GM10248 (cell line): ENCODE measurements at regions not wholly inside any gene's neighbourhood (a gene's known extent, or its start where the extent isn't known, plus 50 kb on each side); places are given as distances from the start of the nearest gene placed in this dataset.
A peak's percentile ranks its signal among the peaks of the same experiment; 100 is the strongest.

ENCODE experiments used
- CTCF ChIA-PET: fragments of 300-600 bp; sonication (Branson Sonifier 250); formaldehyde crosslinking; extraction: SDS; loops from one replicate; lab custom pipeline; 2021; ENCODE audit warnings: antibody characterized with exemption; lab: Yijun Ruan, JAX
- POLR2A ChIA-PET: fragments of 350-650 bp; sonication (Branson Sonifier 250); formaldehyde crosslinking; extraction: SDS; loops from one replicate; lab custom pipeline; 2020; ENCODE audit warnings: antibody characterized with exemption; lab: Yijun Ruan, JAX
- DNase-seq: peaks from one replicate; pipeline ENCODE4 v3.0.0; 2012; ENCODE audit errors: extremely low spot score
- CTCF ChIP-seq: IDR thresholded peaks from 2 replicates; pipeline ENCODE4 v1.5.1; 2012; ENCODE audit warnings: mild to moderate bottlenecking, low read depth; ENCODE audit errors: extremely low read depth, missing control alignments, control extremely low read depth

GRCh38 chr2:181340891-181341290 is 116.3 kb upstream of the ITGA4 start:
- ChIA-PET POLR2A (no interaction called here), CTCF (interaction anchor here (1.0 to 1.7 kb wide), 4 partner anchors 14 to 97 kb away, joined by 3 to 4 read pairs (median 3); no protein-coding TSS in a partner anchor)
- no peak for DNase-seq
- TF ChIP-seq CTCF = no peak

DNA sequence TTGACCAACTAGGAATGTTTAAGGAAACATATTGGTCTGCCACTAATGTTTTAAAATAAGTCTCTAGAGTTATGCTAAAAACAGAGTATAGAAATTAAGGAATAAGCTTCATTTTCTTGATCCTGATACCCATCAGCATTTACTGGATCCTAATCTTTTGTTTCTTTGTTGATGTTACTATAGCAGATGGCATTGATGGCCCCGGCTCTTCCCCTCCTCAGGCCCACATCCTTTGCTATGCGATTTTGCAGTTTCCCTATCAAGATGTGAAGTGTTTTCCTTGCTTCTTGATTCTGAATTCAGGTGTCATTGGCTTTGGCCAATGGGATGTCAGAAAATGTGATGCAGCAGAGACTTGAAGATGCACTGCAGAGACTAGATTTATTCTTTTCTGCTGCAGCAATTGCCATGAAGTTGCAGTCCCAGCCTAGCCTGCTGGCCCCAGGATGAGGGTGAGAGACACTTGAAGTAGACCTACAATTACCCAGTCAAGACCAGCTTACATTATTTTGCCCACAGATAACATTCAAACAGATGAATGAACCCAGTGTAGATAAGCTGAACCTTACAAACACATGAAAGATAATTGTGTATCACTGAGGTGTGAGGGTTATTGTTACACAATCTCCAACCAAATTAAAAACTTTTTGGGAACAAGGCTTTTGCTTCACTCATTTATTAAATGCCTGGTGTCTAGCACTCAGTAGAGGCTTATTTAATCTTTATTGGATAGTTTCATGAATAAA is 115.2 kb upstream of the ITGA4 start:
- DNase-seq = no peak
- no peak for TF ChIP-seq CTCF
- ChIA-PET CTCF (interaction anchor here (0.7 to 1.3 kb wide), 3 partner anchors 10 to 24 kb away, joined by 3 to 4 read pairs (median 3); no protein-coding TSS in a partner anchor), POLR2A (no interaction called here)

- ChIA-PET POLR2A (interaction anchor here (0.6 kb wide), 1 partner anchor 195 kb away, joined by 4 read pairs; no protein-coding TSS in a partner anchor), CTCF (interaction anchor here (1.2 to 1.7 kb wide), 2 partner anchors 21 to 28 kb away, joined by 5 to 6 read pairs; no protein-coding TSS in a partner anchor)
- DNase-seq = peak; percentile 15
- TF ChIP-seq CTCF = no peak
These were observed 108.9 kb upstream of the ITGA4 start for GRCh38 chr2:181348107-181348837.

DNA sequence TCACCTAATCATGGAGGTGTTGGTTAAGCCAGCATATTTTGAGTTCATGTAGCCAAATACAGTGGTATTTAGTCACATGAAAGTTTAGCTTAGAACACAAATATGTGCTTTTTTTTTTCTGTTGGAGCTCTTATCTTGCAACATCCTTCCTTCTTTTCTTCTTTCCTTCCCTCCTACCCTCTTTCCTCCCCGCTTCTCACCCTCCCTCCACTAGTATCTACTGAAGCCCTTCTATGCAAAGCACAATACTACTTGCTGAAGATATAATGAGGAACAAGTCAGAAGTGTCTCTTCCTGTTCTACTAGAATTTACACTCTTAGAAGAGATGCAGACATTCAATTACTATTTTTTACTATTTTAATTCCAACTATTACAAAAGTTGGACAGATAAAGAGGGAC is 105.0 kb upstream of the ITGA4 start:
- CTCF ChIA-PET = interaction anchor here (0.7 to 1.6 kb wide), 8 partner anchors 11 to 247 kb away, joined by 3 to 4 read pairs (median 3); no protein-coding TSS in a partner anchor
- DNase-seq = no peak
- POLR2A ChIA-PET = no interaction called here
- no peak for TF ChIP-seq CTCF

DNA sequence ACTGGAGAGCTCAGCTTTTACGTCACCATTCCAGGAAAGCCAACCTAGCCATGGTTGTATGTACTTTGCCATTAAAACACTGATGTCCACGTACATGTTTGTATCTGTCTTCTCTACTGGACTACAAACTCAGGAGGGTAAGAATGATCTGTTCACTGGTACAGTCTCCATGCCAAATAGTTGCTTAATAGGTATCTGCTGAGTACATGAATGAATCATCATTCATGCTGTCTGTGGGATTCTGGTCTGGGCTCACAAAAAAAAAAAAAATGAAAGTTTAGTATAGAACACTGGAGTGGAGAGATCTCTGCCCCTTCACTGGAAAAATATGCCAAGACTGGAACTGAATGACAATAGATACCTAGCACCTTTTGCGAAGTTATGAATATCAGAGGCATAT is 102.6 kb upstream of the ITGA4 start:
- POLR2A ChIA-PET = no interaction called here
- no peak for TF ChIP-seq CTCF
- no peak for DNase-seq
- CTCF ChIA-PET = interaction anchor here (1.2 to 2.3 kb wide), 4 partner anchors 14 to 250 kb away, joined by 3 to 7 read pairs (median 4); no protein-coding TSS in a partner anchor

- TF ChIP-seq CTCF = no peak
- CTCF ChIA-PET = interaction anchor here (1.0 to 1.3 kb wide), 2 partner anchors 17 to 19 kb away, joined by 3 read pairs; no protein-coding TSS in a partner anchor
- POLR2A ChIA-PET = no interaction called here
- DNase-seq = no peak
These were observed 100.6 kb upstream of the ITGA4 start for GRCh38 chr2:181356526-181357130.
